Naive B cell (primary cell): ENCODE measurements at regions not wholly inside any gene's neighbourhood (a gene's known extent, or its start where the extent isn't known, plus 50 kb on each side); places are given as distances from the start of the nearest gene placed in this dataset.
"Not testable (repeated sequence)": the region's sequence is repeated elsewhere in the genome, so short reads cannot be mapped to it uniquely, and the experiment has no call there.

Experiments
- ATAC-seq, 2 donors: fragments of 150-1000 bp; cut with Tn5 transposase; 2 replicates each; pipeline ENCODE4 v1.10.0; 2021; ENCODE audit warnings: low read depth in 2 of 2, mild to moderate bottlenecking in 2 of 2, moderate library complexity in 2 of 2
- DNase-seq: peaks from one replicate; pipeline ENCODE4 v3.0.0; 2022
- H3K27ac Mint-ChIP-seq, 6 donors: one replicate each; pipeline ENCODE4 v1.8.0; 2020 to 2022; ENCODE audit warnings: mild to moderate bottlenecking in 6 of 6, mixed read lengths in 6 of 6, moderate library complexity in 5 of 6, inconsistent platforms in 2 of 6
- H3K27me3 Mint-ChIP-seq, 3 donors: one replicate each; pipeline ENCODE4 v1.8.0; 2021 to 2022; ENCODE audit warnings: mixed read lengths in 3 of 3, mild to moderate bottlenecking in 1 of 3
- H3K36me3 Mint-ChIP-seq, 2 donors: one replicate each; pipeline ENCODE4 v1.8.0; 2020 to 2022; ENCODE audit warnings: mixed read lengths in 2 of 2, inconsistent platforms in 1 of 2, mild to moderate bottlenecking in 1 of 2
- H3K4me1 Mint-ChIP-seq, 3 donors: one replicate each; pipeline ENCODE4 v1.8.0; 2020 to 2022; ENCODE audit warnings: mixed read lengths in 3 of 3, inconsistent platforms in 1 of 3, mild to moderate bottlenecking in 1 of 3, moderate library complexity in 1 of 3
- H3K4me3 Mint-ChIP-seq, 8 donors: one replicate each; pipeline ENCODE4 v1.8.0; 2020 to 2022; ENCODE audit warnings: mild to moderate bottlenecking in 8 of 8, mixed read lengths in 8 of 8, moderate library complexity in 8 of 8, inconsistent platforms in 2 of 8
- H3K9me3 Mint-ChIP-seq, 7 donors: one replicate each; pipeline ENCODE4 v1.8.0; 2020 to 2022; ENCODE audit warnings: mixed read lengths in 7 of 7, mild to moderate bottlenecking in 5 of 7, inconsistent platforms in 2 of 7, moderate library complexity in 1 of 7

- not testable (repeated sequence) for H3K9me3 Mint-ChIP-seq, ATAC-seq, H3K27me3 Mint-ChIP-seq, H3K4me1 Mint-ChIP-seq, H3K36me3 Mint-ChIP-seq, DNase-seq, H3K27ac Mint-ChIP-seq, H3K4me3 Mint-ChIP-seq
Measured at GRCh38 chr15:20305912-20306311, 235.7 kb downstream of the GOLGA6L6 start.

- peak overlapping the region in 1 of 6 donors; percentile 45 for H3K27ac Mint-ChIP-seq
- not testable (repeated sequence) for H3K4me1 Mint-ChIP-seq, DNase-seq, H3K9me3 Mint-ChIP-seq, ATAC-seq, H3K27me3 Mint-ChIP-seq, H3K36me3 Mint-ChIP-seq, H3K4me3 Mint-ChIP-seq
Measured at GRCh38 chr15:20305015-20305465, 236.6 kb downstream of the GOLGA6L6 start.

GRCh38 chr15:20304282-20305014 is 237.2 kb downstream of the GOLGA6L6 start:
- not testable (repeated sequence) for H3K36me3 Mint-ChIP-seq, ATAC-seq, H3K9me3 Mint-ChIP-seq, H3K27me3 Mint-ChIP-seq, DNase-seq, H3K4me1 Mint-ChIP-seq, H3K4me3 Mint-ChIP-seq
- H3K27ac Mint-ChIP-seq = peak overlapping the region in 1 of 6 donors; percentile 45

- not testable (repeated sequence) for H3K27ac Mint-ChIP-seq, H3K27me3 Mint-ChIP-seq, H3K4me1 Mint-ChIP-seq, ATAC-seq, H3K4me3 Mint-ChIP-seq, H3K36me3 Mint-ChIP-seq, DNase-seq
- peaks cover 0 to 12% (median 0%) of the 10 kb centered on the region in 7 donors for H3K9me3 Mint-ChIP-seq
Measured at GRCh38 chr15:20303248-20304171, 238.1 kb downstream of the GOLGA6L6 start.

- not testable (repeated sequence) for ATAC-seq, H3K27ac Mint-ChIP-seq, H3K36me3 Mint-ChIP-seq, H3K27me3 Mint-ChIP-seq, H3K4me1 Mint-ChIP-seq, DNase-seq
- Mint-ChIP-seq H3K9me3 (peaks cover 0 to 12% (median 0%) of the 10 kb centered on the region in 7 donors), H3K4me3 (peak overlapping the region in 1 of 8 donors; percentile 66)
Measured at GRCh38 chr15:20302141-20303069, 239.2 kb downstream of the GOLGA6L6 start.

- not testable (repeated sequence) for H3K4me3 Mint-ChIP-seq, H3K27ac Mint-ChIP-seq, H3K4me1 Mint-ChIP-seq, ATAC-seq, DNase-seq, H3K27me3 Mint-ChIP-seq, H3K36me3 Mint-ChIP-seq
- peaks cover 0 to 12% (median 0%) of the 10 kb centered on the region in 7 donors for H3K9me3 Mint-ChIP-seq
Measured at GRCh38 chr15:20301471-20302081, 240.0 kb downstream of the GOLGA6L6 start.

- not testable (repeated sequence) for DNase-seq, H3K36me3 Mint-ChIP-seq, H3K4me1 Mint-ChIP-seq, H3K27me3 Mint-ChIP-seq, ATAC-seq, H3K4me3 Mint-ChIP-seq, H3K27ac Mint-ChIP-seq
- H3K9me3 Mint-ChIP-seq = peaks cover 0 to 12% (median 1%) of the 10 kb centered on the region in 7 donors
Measured at GRCh38 chr15:20301041-20301390, 240.6 kb downstream of the GOLGA6L6 start.

GRCh38 chr15:20300351-20301040 is 241.1 kb downstream of the GOLGA6L6 start:
- not testable (repeated sequence) for ATAC-seq, DNase-seq, H3K27ac Mint-ChIP-seq, H3K27me3 Mint-ChIP-seq, H3K4me1 Mint-ChIP-seq, H3K36me3 Mint-ChIP-seq
- H3K4me3 Mint-ChIP-seq = peak overlapping the region in 1 of 8 donors; percentile 68
- H3K9me3 Mint-ChIP-seq = peaks cover 0 to 12% (median 1%) of the 10 kb centered on the region in 7 donors

- not testable (repeated sequence) for ATAC-seq, H3K4me1 Mint-ChIP-seq, H3K4me3 Mint-ChIP-seq, H3K36me3 Mint-ChIP-seq, H3K27ac Mint-ChIP-seq, DNase-seq, H3K27me3 Mint-ChIP-seq
- H3K9me3 Mint-ChIP-seq = peaks cover 0 to 12% (median 1%) of the 10 kb centered on the region in 7 donors
Measured at GRCh38 chr15:20297603-20298123, 243.9 kb downstream of the GOLGA6L6 start.

- H3K9me3 Mint-ChIP-seq = peaks cover 0 to 12% (median 1%) of the 10 kb centered on the region in 7 donors
- H3K4me3 Mint-ChIP-seq, H3K4me1 Mint-ChIP-seq, H3K27me3 Mint-ChIP-seq, DNase-seq, H3K27ac Mint-ChIP-seq, H3K36me3 Mint-ChIP-seq, ATAC-seq: not testable (repeated sequence)
Measured at GRCh38 chr15:20296261-20296660, 245.3 kb downstream of the GOLGA6L6 start.

- H3K4me1 Mint-ChIP-seq = no peaks in the 10 kb centered on the region
- DNase-seq = no peak
- no peaks in the 10 kb centered on the region for H3K36me3 Mint-ChIP-seq
- H3K9me3 Mint-ChIP-seq = peaks cover 0 to 12% (median 1%) of the 10 kb centered on the region in 7 donors
- H3K27ac Mint-ChIP-seq = no peak overlapping the region
- no peaks in the 10 kb centered on the region for H3K27me3 Mint-ChIP-seq
- no peak for ATAC-seq
- no peak overlapping the region for H3K4me3 Mint-ChIP-seq
Measured at GRCh38 chr15:20295238-20295811, 246.3 kb downstream of the GOLGA6L6 start.
